ENCODE measurements at regions not wholly inside any gene's neighbourhood (a gene's known extent, or its start where the extent isn't known, plus 50 kb on each side); places are given as distances from the start of the nearest gene placed in this dataset.

DNA sequence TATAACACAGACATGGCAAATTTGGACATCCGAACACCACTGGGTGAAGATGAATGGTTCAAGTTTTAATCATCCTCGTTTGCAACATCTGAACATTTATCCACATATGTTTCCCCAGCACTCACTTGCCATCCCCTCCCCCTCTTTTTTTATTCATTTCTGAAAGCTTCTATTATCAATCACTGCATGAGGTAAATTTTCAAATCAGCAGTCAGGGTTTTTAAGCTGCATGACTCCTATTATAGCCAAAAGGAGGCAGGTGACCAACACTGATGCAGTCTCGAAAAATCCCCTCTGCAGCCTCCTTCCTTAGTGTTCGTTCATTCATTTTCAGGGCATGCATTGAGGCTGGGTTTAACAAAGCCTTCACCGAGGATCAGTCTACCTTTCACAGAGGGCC is 530.8 kb upstream of the JARID2 start:
- no peaks in the 10 kb centered on the region for H4K20me1 ChIP-seq (ENCODE audit: insufficient read depth)
- no peaks in the 10 kb centered on the region for H3K79me2 ChIP-seq (ENCODE audit: insufficient read depth)
- no peaks in the 10 kb centered on the region for H3K27me3 ChIP-seq (replicated peaks; ENCODE audit: insufficient read depth)
- H3K9ac ChIP-seq: no peak overlapping the region
- no peak for TF ChIP-seq EZH2phosphoT487 (IDR thresholded peaks at IDR 0.05; ENCODE audit: insufficient read depth, low read depth)
- TF ChIP-seq EZH2 (IDR thresholded peaks at IDR 0.05; ENCODE audit: insufficient read depth, poor library complexity, severe bottlenecking): no peak
- no peak overlapping the region for H3K27ac ChIP-seq
- peaks cover 38% of the 10 kb centered on the region for H3K4me1 ChIP-seq (ENCODE audit: insufficient read depth)
- no peaks in the 10 kb centered on the region for H3K9me3 ChIP-seq (ENCODE audit: low read depth)
- DNase-seq: no peak
- 90 to 91% methylated on average over 5 of the region's 5 CpGs for WGBS, 2 experiments (ENCODE audit: low coverage in 1 of 2, low lambda C conversion rate in 2 of 2, missing lambda C conversion rate in 2 of 2)
- peaks cover 36% of the 10 kb centered on the region for H3F3A ChIP-seq (ENCODE audit: insufficient read depth)
- H3K9me2 ChIP-seq (ENCODE audit: insufficient read depth): no peaks in the 10 kb centered on the region
- in situ Hi-C loops (cut with MboI): no loop called here
- H3K4me2 ChIP-seq (ENCODE audit: unreplicated experiment): no peak overlapping the region
- no peaks in the 10 kb centered on the region for H3K36me3 ChIP-seq (ENCODE audit: low read depth)
- no peak overlapping the region for H2AFZ ChIP-seq
- H3K4me3 ChIP-seq: no peak overlapping the region

DNA sequence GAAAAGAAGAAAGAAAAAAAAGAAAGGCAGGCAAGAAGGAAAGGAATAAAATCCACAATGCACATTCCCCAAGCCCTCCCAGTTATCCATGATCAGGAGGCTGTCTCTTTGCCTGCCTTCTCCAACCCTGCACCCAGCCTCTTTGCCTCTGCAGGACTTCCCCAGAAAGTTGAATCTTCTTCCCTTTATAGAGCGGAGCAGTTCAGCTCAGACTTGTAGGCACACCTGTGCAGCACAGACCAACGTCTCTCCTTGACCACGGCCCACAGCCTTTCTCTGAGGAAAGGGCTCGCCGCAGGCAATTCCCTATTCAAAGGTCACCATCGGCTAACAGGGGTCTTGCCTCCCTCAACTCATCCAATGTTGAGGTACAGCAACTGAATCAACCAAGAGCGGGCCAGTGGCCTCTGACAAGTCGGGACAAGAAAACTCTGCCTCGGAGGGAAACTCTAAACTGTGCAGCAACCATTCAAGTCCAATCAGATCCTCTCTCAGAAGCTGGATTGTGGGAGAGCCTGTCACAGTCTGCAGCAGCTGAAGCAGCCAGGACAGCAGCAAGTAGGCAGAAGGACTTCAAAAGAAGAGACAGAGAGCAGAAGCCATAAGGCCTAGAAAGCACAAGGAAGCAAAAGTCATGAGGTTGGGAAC is 529.2 kb upstream of the JARID2 start:
- Histone ChIP-seq H3K9me2 (ENCODE audit: insufficient read depth) (no peaks in the 10 kb centered on the region), H3K9ac (no peak overlapping the region), H4K20me1 (ENCODE audit: insufficient read depth) (no peaks in the 10 kb centered on the region), H2AFZ (no peak overlapping the region), H3K79me2 (ENCODE audit: insufficient read depth) (no peaks in the 10 kb centered on the region), H3K9me3 (ENCODE audit: low read depth) (no peaks in the 10 kb centered on the region), H3K27ac (no peak overlapping the region), H3K4me3 (no peak overlapping the region), H3F3A (ENCODE audit: insufficient read depth) (peaks cover 28% of the 10 kb centered on the region), H3K27me3 (replicated peaks; ENCODE audit: insufficient read depth) (no peaks in the 10 kb centered on the region), H3K36me3 (ENCODE audit: low read depth) (no peaks in the 10 kb centered on the region), H3K4me2 (ENCODE audit: unreplicated experiment) (no peak overlapping the region), H3K4me1 (ENCODE audit: insufficient read depth) (peaks cover 29% of the 10 kb centered on the region)
- in situ Hi-C loops (cut with MboI): no loop called here
- no peak for TF ChIP-seq EZH2phosphoT487 (IDR thresholded peaks at IDR 0.05; ENCODE audit: insufficient read depth, low read depth)
- TF ChIP-seq EZH2 (IDR thresholded peaks at IDR 0.05; ENCODE audit: insufficient read depth, poor library complexity, severe bottlenecking): no peak
- 97 to 99% methylated on average over 9 of the region's 9 CpGs for WGBS, 2 experiments (ENCODE audit: low coverage in 1 of 2, low lambda C conversion rate in 2 of 2, missing lambda C conversion rate in 2 of 2)
- DNase-seq: no peak

DNA sequence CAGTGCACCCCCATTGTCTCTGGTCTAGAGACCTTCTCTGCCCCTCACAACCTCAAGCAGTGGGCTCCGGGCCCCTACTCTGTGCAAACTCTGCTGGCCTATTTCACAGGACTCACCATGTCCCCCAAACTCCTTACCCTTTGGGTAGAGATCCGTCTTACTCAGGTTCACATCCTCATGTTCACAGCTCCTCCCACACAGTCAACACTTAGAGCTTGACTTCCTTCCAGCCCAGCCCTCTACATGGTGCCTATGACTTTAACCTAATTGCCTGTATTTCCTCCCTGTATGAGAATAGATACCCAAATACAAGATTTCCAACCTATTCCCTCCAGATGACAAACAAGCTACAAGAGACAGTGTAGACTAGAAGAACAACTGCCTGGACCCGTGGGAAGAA is 528.6 kb upstream of the JARID2 start:
- H3K4me3 ChIP-seq: no peak overlapping the region
- H3K9me3 ChIP-seq (ENCODE audit: low read depth): no peaks in the 10 kb centered on the region
- H3F3A ChIP-seq (ENCODE audit: insufficient read depth): peaks cover 22% of the 10 kb centered on the region
- 91 to 95% methylated on average over 3 of the region's 3 CpGs for WGBS, 2 experiments (ENCODE audit: low coverage in 1 of 2, low lambda C conversion rate in 2 of 2, missing lambda C conversion rate in 2 of 2)
- DNase-seq: no peak
- H3K27me3 ChIP-seq (replicated peaks; ENCODE audit: insufficient read depth): no peaks in the 10 kb centered on the region
- in situ Hi-C loops (cut with MboI): no loop called here
- peaks cover 23% of the 10 kb centered on the region for H3K4me1 ChIP-seq (ENCODE audit: insufficient read depth)
- no peaks in the 10 kb centered on the region for H3K79me2 ChIP-seq (ENCODE audit: insufficient read depth)
- no peaks in the 10 kb centered on the region for H4K20me1 ChIP-seq (ENCODE audit: insufficient read depth)
- H3K27ac ChIP-seq: no peak overlapping the region
- no peak overlapping the region for H2AFZ ChIP-seq
- no peaks in the 10 kb centered on the region for H3K9me2 ChIP-seq (ENCODE audit: insufficient read depth)
- H3K4me2 ChIP-seq (ENCODE audit: unreplicated experiment): no peak overlapping the region
- H3K9ac ChIP-seq: no peak overlapping the region
- no peaks in the 10 kb centered on the region for H3K36me3 ChIP-seq (ENCODE audit: low read depth)
- TF ChIP-seq EZH2 (IDR thresholded peaks at IDR 0.05; ENCODE audit: insufficient read depth, poor library complexity, severe bottlenecking) (no peak), EZH2phosphoT487 (IDR thresholded peaks at IDR 0.05; ENCODE audit: insufficient read depth, low read depth) (no peak)

DNA sequence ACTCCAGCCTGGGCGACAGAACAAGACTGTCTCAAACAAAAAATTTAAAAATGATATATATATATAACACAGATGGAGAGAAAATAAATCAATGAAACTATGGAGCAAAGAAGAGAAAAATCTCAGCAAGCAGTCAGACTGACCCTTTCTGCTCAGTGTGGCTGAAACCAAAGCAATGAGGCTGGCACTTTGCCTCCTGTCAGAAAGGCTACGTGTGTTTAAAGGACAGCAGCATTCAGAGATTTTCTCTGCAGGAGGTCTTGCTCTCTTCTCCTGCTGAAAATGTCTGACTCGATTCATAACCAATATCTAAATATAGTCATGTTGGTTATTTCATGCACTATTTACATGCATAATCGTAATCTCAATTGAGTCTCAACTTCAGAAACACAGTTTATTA is 527.0 kb upstream of the JARID2 start:
- in situ Hi-C loops (cut with MboI): no loop called here
- no peaks in the 10 kb centered on the region for H3K9me3 ChIP-seq (ENCODE audit: low read depth)
- no peaks in the 10 kb centered on the region for H4K20me1 ChIP-seq (ENCODE audit: insufficient read depth)
- no peaks in the 10 kb centered on the region for H3K9me2 ChIP-seq (ENCODE audit: insufficient read depth)
- H3K4me2 ChIP-seq (ENCODE audit: unreplicated experiment): no peak overlapping the region
- no peak overlapping the region for H3K9ac ChIP-seq
- no peak overlapping the region for H3K4me3 ChIP-seq
- H3K36me3 ChIP-seq (ENCODE audit: low read depth): no peaks in the 10 kb centered on the region
- no peaks in the 10 kb centered on the region for H3K79me2 ChIP-seq (ENCODE audit: insufficient read depth)
- H3K27me3 ChIP-seq (replicated peaks; ENCODE audit: insufficient read depth): no peaks in the 10 kb centered on the region
- TF ChIP-seq EZH2 (IDR thresholded peaks at IDR 0.05; ENCODE audit: insufficient read depth, poor library complexity, severe bottlenecking) (no peak), EZH2phosphoT487 (IDR thresholded peaks at IDR 0.05; ENCODE audit: insufficient read depth, low read depth) (no peak)
- no peak overlapping the region for H2AFZ ChIP-seq
- no peak overlapping the region for H3K27ac ChIP-seq
- H3F3A ChIP-seq (ENCODE audit: insufficient read depth): peaks cover 10% of the 10 kb centered on the region
- H3K4me1 ChIP-seq (ENCODE audit: insufficient read depth): peaks cover 9% of the 10 kb centered on the region
- 78 to 81% methylated on average over 4 of the region's 4 CpGs for WGBS, 2 experiments (ENCODE audit: low coverage in 1 of 2, low lambda C conversion rate in 2 of 2, missing lambda C conversion rate in 2 of 2)
- DNase-seq: no peak

All from GM23248 (cell line).